GM12891 (cell line): ENCODE measurements at regions not wholly inside any gene's neighbourhood (a gene's known extent, or its start where the extent isn't known, plus 50 kb on each side); places are given as distances from the start of the nearest gene placed in this dataset.

Experiments
- POLR2A ChIP-seq: IDR thresholded peaks from 2 replicates; pipeline ENCODE4 v1.6.1; 2011; ENCODE audit warnings: low read depth, low read length, control low read depth
- POLR2AphosphoS5 ChIP-seq: IDR thresholded peaks from 2 replicates; pipeline ENCODE4 v1.6.1; 2011; ENCODE audit warnings: low read depth, low read length, control low read depth
- TAF1 ChIP-seq: IDR thresholded peaks from 2 replicates; pipeline ENCODE4 v1.6.1; 2011; ENCODE audit warnings: low read depth, low read length, control low read depth

- TF ChIP-seq POLR2A (no peak), POLR2AphosphoS5 (no peak), TAF1 (no peak)
Measured at GRCh38 chr18:28288784-28289183, 111.9 kb upstream of the CDH2 start.
